Kidney (tissue), 13 donors: ENCODE measurements at regions not wholly inside any gene's neighbourhood (a gene's known extent, or its start where the extent isn't known, plus 50 kb on each side); places are given as distances from the start of the nearest gene placed in this dataset.

ENCODE experiments used
- DNase-seq, 5 donors: peaks; one replicate each; pipeline ENCODE4 v3.0.0-alpha.2; 2013 to 2020
- FAIRE-seq: peaks from 2 replicates; lab custom pipeline; 2012; peaks lifted over from hg19 to GRCh38; lab: Jason Lieb, UNC
- H3K27ac ChIP-seq, 2 donors: one replicate each; pipeline ENCODE4 v1.7.0; 2013; ENCODE audit warnings: low read depth in 2 of 2, low read length in 2 of 2, inconsistent platforms in 1 of 2
- H3K27me3 ChIP-seq: one replicate; pipeline ENCODE4 v1.7.1; 2013; ENCODE audit warnings: low read length, inconsistent platforms; ENCODE audit not compliant: control insufficient read depth, insufficient read depth
- H3K36me3 ChIP-seq, 3 donors: one replicate each; pipeline versions ENCODE4 v1.7.0 to v1.7.1; 2013; ENCODE audit warnings: low read length in 3 of 3, control low read depth in 1 of 3, inconsistent platforms in 1 of 3; ENCODE audit not compliant: insufficient read depth in 3 of 3, control insufficient read depth in 2 of 3
- H3K4me1 ChIP-seq, 3 donors: one replicate each; pipeline versions ENCODE4 v1.7.0 to v1.7.1; 2013; ENCODE audit warnings: low read length in 3 of 3, inconsistent platforms in 1 of 3, low read depth in 1 of 3; ENCODE audit not compliant: control insufficient read depth in 2 of 3, insufficient read depth in 2 of 3
- H3K4me3 ChIP-seq, 3 donors: one replicate each; pipeline versions ENCODE4 v1.7.0 to v1.8.1; 2013; ENCODE audit warnings: low read length in 3 of 3, control low read depth in 1 of 3, inconsistent platforms in 1 of 3
- H3K9ac ChIP-seq, 3 donors: one replicate each; pipeline versions ENCODE4 v1.7.0 to v1.7.1; 2013; ENCODE audit warnings: low read length in 3 of 3, control low read depth in 1 of 3, inconsistent platforms in 1 of 3
- H3K9me3 ChIP-seq, 3 donors: one replicate each; pipeline versions ENCODE4 v1.7.0 to v1.7.1; 2013; ENCODE audit warnings: low read length in 3 of 3, control low read depth in 1 of 3, inconsistent platforms in 1 of 3; ENCODE audit not compliant: control insufficient read depth in 2 of 3, insufficient read depth in 1 of 3
- CTCF ChIP-seq: IDR thresholded peaks from 3 replicates; pipeline ENCODE4 v1.5.1; 2012; ENCODE audit warnings: mild to moderate bottlenecking, moderate library complexity, borderline replicate concordance; ENCODE audit not compliant: insufficient read depth; ENCODE audit errors: extremely low read depth
- intact Hi-C: fragments of 100-400 bp; cut with DNase I; formaldehyde crosslinking; loops from one replicate; pipeline ENCODE4 v1.11.1; 2022
- donor health status: control.
- donor health status: control.
- donor health status: control.
- donor health status: control.
- donor health status: control.
- donor health status: DM: yes; HTN: yes; CAD: no.
- donor health status: Normal renal cell carcinoma (clear cell type).

- H3K36me3 ChIP-seq = no peaks in the 10 kb centered on the region
- no peaks in the 10 kb centered on the region for H3K9me3 ChIP-seq
- H3K9ac ChIP-seq = no peak overlapping the region
- FAIRE-seq (no peak), DNase-seq (no peak)
- intact Hi-C loops = no loop called here
- H3K27ac ChIP-seq = no peak overlapping the region
- no peaks in the 10 kb centered on the region for H3K4me1 ChIP-seq
- H3K27me3 ChIP-seq = no peaks in the 10 kb centered on the region
- no peak overlapping the region for H3K4me3 ChIP-seq
- no peak for TF ChIP-seq CTCF
Observed at GRCh38 chr3:87161417-87161816, 65.7 kb upstream of the CHMP2B start.

- TF ChIP-seq CTCF = no peak
- no peak for DNase-seq
- Histone ChIP-seq H3K4me1 (no peaks in the 10 kb centered on the region), H3K36me3 (no peaks in the 10 kb centered on the region), H3K27me3 (no peaks in the 10 kb centered on the region), H3K27ac (no peak overlapping the region), H3K9ac (no peak overlapping the region), H3K9me3 (no peaks in the 10 kb centered on the region), H3K4me3 (no peak overlapping the region)
- intact Hi-C loops = no loop called here
- no peak for FAIRE-seq
Observed at GRCh38 chr3:87161013-87161412, 66.1 kb upstream of the CHMP2B start.

GRCh38 chr3:87158823-87159222 lies 68.3 kb upstream of the CHMP2B start:
- Histone ChIP-seq H3K27me3 (no peaks in the 10 kb centered on the region), H3K9me3 (no peaks in the 10 kb centered on the region), H3K4me3 (no peak overlapping the region), H3K4me1 (no peaks in the 10 kb centered on the region), H3K27ac (no peak overlapping the region), H3K9ac (no peak overlapping the region), H3K36me3 (no peaks in the 10 kb centered on the region)
- FAIRE-seq (no peak), DNase-seq (no peak)
- intact Hi-C loops = no loop called here
- TF ChIP-seq CTCF = no peak

- no peak for TF ChIP-seq CTCF
- Histone ChIP-seq H3K4me1 (no peaks in the 10 kb centered on the region), H3K4me3 (no peak overlapping the region), H3K27ac (no peak overlapping the region), H3K27me3 (no peaks in the 10 kb centered on the region), H3K9me3 (no peaks in the 10 kb centered on the region), H3K36me3 (no peaks in the 10 kb centered on the region), H3K9ac (no peak overlapping the region)
- no peak for FAIRE-seq
- intact Hi-C loops = no loop called here
- DNase-seq = no peak
Observed at GRCh38 chr3:87148020-87148419, 79.1 kb upstream of the CHMP2B start.
